ENCODE measurements at regions not wholly inside any gene's neighbourhood (a gene's known extent, or its start where the extent isn't known, plus 50 kb on each side); places are given as distances from the start of the nearest gene placed in this dataset.

DNA sequence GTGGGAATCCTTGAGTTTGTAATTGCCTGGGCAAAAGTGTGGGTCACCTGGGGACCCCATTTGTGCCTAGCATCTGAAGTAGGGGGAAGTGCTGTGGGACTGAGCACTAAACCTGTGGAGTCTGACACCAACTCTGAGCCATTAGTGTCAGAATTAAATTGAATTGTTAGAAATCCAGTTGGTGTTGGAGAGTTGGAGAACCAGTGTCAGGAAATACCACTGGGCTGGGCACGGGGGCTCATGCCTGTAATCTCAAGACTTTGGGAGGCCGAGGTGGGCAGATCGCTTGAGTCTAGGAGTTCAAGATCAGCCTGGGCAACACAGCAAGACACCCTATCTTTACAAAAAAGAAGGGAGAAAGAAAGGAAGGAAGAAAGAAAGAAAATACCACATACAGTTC is 67.5 kb upstream of the BRD7 start:
- no CpG with 5 or more reads among the region's 3 CpGs for WGBS (ENCODE audit: insufficient coverage)
- peaks cover 33% of the 10 kb centered on the region for H3K27me3 Mint-ChIP-seq
- Histone ChIP-seq H3K4me2 (replicated peaks; ENCODE audit: low read depth, low read length, poor library complexity, severe bottlenecking) (no peak overlapping the region), H2AFZ (ENCODE audit: insufficient read depth, low read depth, low read length, poor library complexity, severe bottlenecking) (no peak overlapping the region), H3K27ac (ENCODE audit: low read length in 2 of 2) (no peak overlapping the region), H3K9me3 (ENCODE audit: control extremely low read depth in 1 of 3, control insufficient read depth in 2 of 3, insufficient read depth in 1 of 3, low read length in 2 of 3) (peaks cover 3 to 23% (median 13%) of the 10 kb centered on the region in 3 donors), H3K27me3 (replicated peaks in 1 of 4; ENCODE audit: control extremely low read depth in 1 of 4, control insufficient read depth in 3 of 4, insufficient read depth in 4 of 4, low read length in 3 of 4) (peaks cover 0 to 16% (median 10%) of the 10 kb centered on the region in 4 experiments), H3K4me1 (ENCODE audit: control insufficient read depth in 2 of 2, insufficient read depth in 2 of 2, low read length in 2 of 2) (no peaks in the 10 kb centered on the region), H3K9ac (ENCODE audit: low read length) (no peak overlapping the region), H3K36me3 (replicated peaks in 1 of 2; ENCODE audit: control extremely low read depth in 1 of 2, control insufficient read depth in 1 of 2, extremely low read depth in 1 of 2, insufficient read depth in 2 of 2, low read length in 1 of 2) (no peaks in the 10 kb centered on the region), H3K4me3 (ENCODE audit: control extremely low read depth in 1 of 5, extremely low read depth in 1 of 5, insufficient read depth in 1 of 5, low read depth in 2 of 5, low read length in 4 of 5) (no peak overlapping the region), H4K20me1 (ENCODE audit: control insufficient read depth, insufficient read depth, low read length, poor library complexity, severe bottlenecking) (no peaks in the 10 kb centered on the region), H3K79me2 (ENCODE audit: control insufficient read depth, insufficient read depth, low read length) (no peaks in the 10 kb centered on the region)
- no peak for DNase-seq
- no peaks in the 10 kb centered on the region for H3K4me1 Mint-ChIP-seq
- no peak overlapping the region for H3K4me3 Mint-ChIP-seq
- POLR2A ChIA-PET = no interaction called here
- intact Hi-C loops (cut with micrococcal nuclease) = no loop called here
- no peak for ATAC-seq (ENCODE audit: low read depth)
- no peak overlapping the region for H3K27ac Mint-ChIP-seq
- CTCF ChIA-PET = no interaction called here
- peaks cover 14% of the 10 kb centered on the region for H3K9me3 Mint-ChIP-seq (ENCODE audit: insufficient read depth)
- no peak for TF ChIP-seq CTCF (IDR thresholded peaks at IDR 0.05)
- no peak for TF ChIP-seq EZH2 (IDR thresholded peaks at IDR 0.05; ENCODE audit: borderline replicate concordance, insufficient read depth, low read depth, low read length, poor library complexity, severe bottlenecking)

GRCh38 chr16:50434872-50435478 is 66.2 kb upstream of the BRD7 start:
- Histone ChIP-seq H3K27me3 (replicated peaks in 1 of 4; ENCODE audit: control extremely low read depth in 1 of 4, control insufficient read depth in 3 of 4, insufficient read depth in 4 of 4, low read length in 3 of 4) (peaks cover 0 to 16% (median 10%) of the 10 kb centered on the region in 4 experiments), H3K27ac (ENCODE audit: low read length in 2 of 2) (no peak overlapping the region), H3K9me3 (ENCODE audit: control extremely low read depth in 1 of 3, control insufficient read depth in 2 of 3, insufficient read depth in 1 of 3, low read length in 2 of 3) (peaks cover 3 to 11% (median 7%) of the 10 kb centered on the region in 3 donors), H3K4me2 (replicated peaks; ENCODE audit: low read depth, low read length, poor library complexity, severe bottlenecking) (no peak overlapping the region), H3K36me3 (replicated peaks in 1 of 2; ENCODE audit: control extremely low read depth in 1 of 2, control insufficient read depth in 1 of 2, extremely low read depth in 1 of 2, insufficient read depth in 2 of 2, low read length in 1 of 2) (no peaks in the 10 kb centered on the region), H3K4me3 (ENCODE audit: control extremely low read depth in 1 of 5, extremely low read depth in 1 of 5, insufficient read depth in 1 of 5, low read depth in 2 of 5, low read length in 4 of 5) (no peak overlapping the region), H3K79me2 (ENCODE audit: control insufficient read depth, insufficient read depth, low read length) (no peaks in the 10 kb centered on the region), H2AFZ (ENCODE audit: insufficient read depth, low read depth, low read length, poor library complexity, severe bottlenecking) (no peak overlapping the region), H3K4me1 (ENCODE audit: control insufficient read depth in 2 of 2, insufficient read depth in 2 of 2, low read length in 2 of 2) (no peaks in the 10 kb centered on the region), H4K20me1 (ENCODE audit: control insufficient read depth, insufficient read depth, low read length, poor library complexity, severe bottlenecking) (no peaks in the 10 kb centered on the region), H3K9ac (ENCODE audit: low read length) (no peak overlapping the region)
- H3K27ac Mint-ChIP-seq = no peak overlapping the region
- intact Hi-C loops (cut with micrococcal nuclease) = no loop called here
- TF ChIP-seq CTCF (IDR thresholded peaks at IDR 0.05) = no peak
- no peak for TF ChIP-seq EZH2 (IDR thresholded peaks at IDR 0.05; ENCODE audit: borderline replicate concordance, insufficient read depth, low read depth, low read length, poor library complexity, severe bottlenecking)
- CTCF ChIA-PET = interaction anchor here (0.6 kb wide), 1 partner anchor 225 kb away, joined by 3 read pairs; no protein-coding TSS in a partner anchor
- ATAC-seq (ENCODE audit: low read depth) (no peak), DNase-seq (no peak)
- peaks cover 33% of the 10 kb centered on the region for H3K27me3 Mint-ChIP-seq
- no peak overlapping the region for H3K4me3 Mint-ChIP-seq
- POLR2A ChIA-PET = no interaction called here
- no peaks in the 10 kb centered on the region for H3K4me1 Mint-ChIP-seq
- 94% methylated on average over 5 of the region's 7 CpGs for WGBS (ENCODE audit: insufficient coverage)
- peaks cover 11% of the 10 kb centered on the region for H3K9me3 Mint-ChIP-seq (ENCODE audit: insufficient read depth)
